SU-DHL-6 (cell line): ENCODE measurements at regions not wholly inside any gene's neighbourhood (a gene's known extent, or its start where the extent isn't known, plus 50 kb on each side); places are given as distances from the start of the nearest gene placed in this dataset.
"Not testable (repeated sequence)": the region's sequence is repeated elsewhere in the genome, so short reads cannot be mapped to it uniquely, and the experiment has no call there.

Experiments used
- EZH2phosphoT487 ChIP-seq: fragments of 200-600 bp; sonication (generic), shearing (Covaris generic); conservative IDR thresholded peaks from 2 replicates; pipeline ENCODE4 v1.6.1; 2018; ENCODE audit warnings: mild to moderate bottlenecking, antibody characterized with exemption, low read length, moderate library complexity, mixed read lengths
- TF ChIP-seq, protein P1 (sequence below): fragments of 200-600 bp; sonication (generic); IDR thresholded peaks from one replicate; pipeline ENCODE4 v1.5.1; 2017; ENCODE audit warnings: antibody characterized with exemption, mild to moderate bottlenecking, low read length, moderate library complexity; ENCODE audit not compliant: insufficient read depth, poor library complexity, severe bottlenecking

DNA sequence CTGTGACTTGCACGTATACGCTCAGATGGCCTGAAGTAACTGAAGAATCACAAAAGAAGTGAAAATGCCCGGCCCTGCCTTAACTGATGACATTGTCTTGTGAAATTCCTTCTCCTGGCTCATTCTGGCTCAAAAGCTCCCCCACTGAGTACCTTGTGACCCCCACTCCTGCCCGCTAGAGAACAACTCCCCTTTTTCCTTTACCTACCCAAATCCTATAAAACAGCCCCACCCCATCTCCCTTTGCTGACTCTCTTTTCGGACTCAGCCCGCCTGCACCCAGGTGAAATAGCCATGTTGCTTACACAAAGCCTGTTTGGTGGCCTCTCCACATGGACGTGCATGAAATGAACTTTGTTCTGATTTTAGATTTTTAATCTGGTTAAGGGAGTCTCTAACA is 81.3 kb downstream of the EBNA1BP2 start:
- TF ChIP-seq, protein P1, sequence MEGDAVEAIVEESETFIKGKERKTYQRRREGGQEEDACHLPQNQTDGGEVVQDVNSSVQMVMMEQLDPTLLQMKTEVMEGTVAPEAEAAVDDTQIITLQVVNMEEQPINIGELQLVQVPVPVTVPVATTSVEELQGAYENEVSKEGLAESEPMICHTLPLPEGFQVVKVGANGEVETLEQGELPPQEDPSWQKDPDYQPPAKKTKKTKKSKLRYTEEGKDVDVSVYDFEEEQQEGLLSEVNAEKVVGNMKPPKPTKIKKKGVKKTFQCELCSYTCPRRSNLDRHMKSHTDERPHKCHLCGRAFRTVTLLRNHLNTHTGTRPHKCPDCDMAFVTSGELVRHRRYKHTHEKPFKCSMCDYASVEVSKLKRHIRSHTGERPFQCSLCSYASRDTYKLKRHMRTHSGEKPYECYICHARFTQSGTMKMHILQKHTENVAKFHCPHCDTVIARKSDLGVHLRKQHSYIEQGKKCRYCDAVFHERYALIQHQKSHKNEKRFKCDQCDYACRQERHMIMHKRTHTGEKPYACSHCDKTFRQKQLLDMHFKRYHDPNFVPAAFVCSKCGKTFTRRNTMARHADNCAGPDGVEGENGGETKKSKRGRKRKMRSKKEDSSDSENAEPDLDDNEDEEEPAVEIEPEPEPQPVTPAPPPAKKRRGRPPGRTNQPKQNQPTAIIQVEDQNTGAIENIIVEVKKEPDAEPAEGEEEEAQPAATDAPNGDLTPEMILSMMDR = not testable (repeated sequence)
- not testable (repeated sequence) for TF ChIP-seq EZH2phosphoT487
